ENCODE measurements at regions not wholly inside any gene's neighbourhood (a gene's known extent, or its start where the extent isn't known, plus 50 kb on each side); places are given as distances from the start of the nearest gene placed in this dataset.

GRCh38 chr2:32894119-32894728 lies 52.5 kb upstream of the LTBP1 start (continued):
- no peak for TF ChIP-seq ATF6 (CRISPR knock-in tag; IDR thresholded peaks at IDR 0.05)
- TF ChIP-seq ETV6 (CRISPR knock-in tag; IDR thresholded peaks at IDR 0.05) = no peak

GRCh38 chr2:32895424-32895823 lies 51.3 kb upstream of the LTBP1 start:
- no peak for DNase-seq (ENCODE audit: low spot score)
- peaks cover 17% of the 10 kb centered on the region for H3K9me3 Mint-ChIP-seq
- no peaks in the 10 kb centered on the region for H3K27me3 Mint-ChIP-seq (ENCODE audit: low read depth)
- no peak overlapping the region for H3K4me3 Mint-ChIP-seq
- no peak for ATAC-seq
- peaks cover 9% of the 10 kb centered on the region for H3K4me1 Mint-ChIP-seq
- ChIA-PET POLR2A (no interaction called here), CTCF (no interaction called here)
- peaks cover 3% of the 10 kb centered on the region for H3K36me3 Mint-ChIP-seq
- H3K27ac Mint-ChIP-seq = no peak overlapping the region
- TF ChIP-seq IRF1 (CRISPR knock-in tag; IDR thresholded peaks at IDR 0.05) (no peak), ZSCAN18 (CRISPR knock-in tag; IDR thresholded peaks at IDR 0.05) (no peak), SP1 (CRISPR knock-in tag; conservative IDR thresholded peaks at IDR 0.05) (no peak), CREB1 (CRISPR knock-in tag; IDR thresholded peaks at IDR 0.05) (no peak), ZNF423 (CRISPR knock-in tag; IDR thresholded peaks at IDR 0.05) (no peak), MYBL2 (CRISPR knock-in tag; IDR thresholded peaks at IDR 0.05) (no peak), ZMAT4 (CRISPR knock-in tag; IDR thresholded peaks at IDR 0.05) (no peak), NFATC4 (CRISPR knock-in tag; IDR thresholded peaks at IDR 0.05) (no peak), RORB (CRISPR knock-in tag; IDR thresholded peaks at IDR 0.05) (no peak), ZNF425 (CRISPR knock-in tag; conservative IDR thresholded peaks at IDR 0.05) (no peak), SMAD3 (CRISPR knock-in tag; IDR thresholded peaks at IDR 0.05; ENCODE audit: borderline replicate concordance) (no peak), ZNF317 (CRISPR knock-in tag; IDR thresholded peaks at IDR 0.05; ENCODE audit: borderline replicate concordance, low read depth) (no peak)
